ENCODE measurements at regions not wholly inside any gene's neighbourhood (a gene's known extent, or its start where the extent isn't known, plus 50 kb on each side); places are given as distances from the start of the nearest gene placed in this dataset.

DNA sequence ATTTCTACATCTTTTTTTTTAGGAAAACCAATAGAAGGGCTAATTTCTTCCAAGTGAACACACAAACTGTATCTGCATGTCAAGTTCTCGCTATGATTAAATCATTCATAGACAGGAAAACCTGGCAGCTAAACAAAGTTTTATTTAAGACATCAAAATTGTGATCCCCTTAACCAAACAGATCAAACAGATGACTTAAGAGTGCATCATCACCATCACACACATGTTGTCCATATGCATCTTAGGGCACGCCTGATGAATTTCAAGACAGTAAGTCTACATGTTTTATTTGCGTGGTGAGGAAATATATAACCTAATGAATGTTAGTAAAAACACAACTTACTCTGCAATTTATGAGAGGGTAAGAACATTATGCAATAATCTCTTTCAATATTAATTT lies 317.0 kb upstream of the ANXA10 start:
- H3K9me3 ChIP-seq (ENCODE audit: control insufficient read depth, low read depth, low read length): no peaks in the 10 kb centered on the region
- no peak overlapping the region for H3K27ac ChIP-seq (ENCODE audit: low read length)
- H3K36me3 ChIP-seq (ENCODE audit: control insufficient read depth, low read depth, low read length): no peaks in the 10 kb centered on the region
- no peaks in the 10 kb centered on the region for H3K4me1 ChIP-seq (ENCODE audit: control insufficient read depth, low read depth, low read length)
- H3K27me3 ChIP-seq (ENCODE audit: control insufficient read depth, insufficient read depth, low read length): no peaks in the 10 kb centered on the region
- H3K4me3 ChIP-seq (ENCODE audit: low read length): no peak overlapping the region
- H3K9ac ChIP-seq (ENCODE audit: low read length): no peak overlapping the region

DNA sequence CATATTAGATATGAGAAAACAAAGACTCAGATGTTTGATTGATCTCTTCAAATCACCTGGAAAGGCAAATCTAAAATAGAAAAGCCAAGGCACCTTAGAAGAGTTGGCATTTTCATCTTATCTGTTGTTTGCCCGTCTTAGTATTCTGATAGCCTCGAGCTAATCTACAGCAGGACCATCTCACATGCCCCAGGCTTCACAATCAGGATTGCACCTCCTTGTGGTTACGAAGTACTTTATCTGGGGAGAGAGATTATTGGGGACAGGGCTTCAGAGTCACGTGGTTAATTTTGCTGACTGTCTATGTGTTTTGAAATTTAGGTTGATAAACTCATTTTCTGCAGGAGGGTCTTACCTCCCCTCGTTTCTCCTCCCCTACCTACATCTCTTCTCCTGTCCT lies 313.1 kb upstream of the ANXA10 start:
- H3K4me3 ChIP-seq (ENCODE audit: low read length): no peak overlapping the region

DNA sequence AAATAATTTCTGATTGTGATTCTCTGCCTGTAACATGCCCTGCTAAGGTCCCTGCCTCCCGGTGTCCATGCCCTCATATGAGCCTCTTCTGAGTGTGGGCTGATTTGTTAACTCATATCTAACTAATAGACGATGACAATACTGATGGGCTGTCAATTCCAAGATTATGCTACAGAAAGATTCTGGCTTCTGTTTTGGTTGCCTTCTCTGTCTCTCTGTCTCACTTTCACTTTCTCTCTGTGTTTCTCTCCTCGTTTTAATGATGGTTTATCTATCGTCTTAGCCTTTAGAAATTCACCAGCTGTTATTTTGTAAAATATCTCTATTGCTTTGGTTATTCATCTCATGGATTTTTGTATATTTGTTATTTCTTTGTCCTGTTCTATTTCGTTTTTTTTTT lies 312.5 kb upstream of the ANXA10 start:
- H3K36me3 ChIP-seq (ENCODE audit: control insufficient read depth, low read depth, low read length): no peaks in the 10 kb centered on the region
- peaks cover 2% of the 10 kb centered on the region for H3K4me1 ChIP-seq (ENCODE audit: control insufficient read depth, low read depth, low read length)
- no peaks in the 10 kb centered on the region for H3K9me3 ChIP-seq (ENCODE audit: control insufficient read depth, low read depth, low read length)
- H3K9ac ChIP-seq (ENCODE audit: low read length): no peak overlapping the region
- H3K27ac ChIP-seq (ENCODE audit: low read length): no peak overlapping the region
- H3K4me3 ChIP-seq (ENCODE audit: low read length): no peak overlapping the region
- H3K27me3 ChIP-seq (ENCODE audit: control insufficient read depth, insufficient read depth, low read length): no peaks in the 10 kb centered on the region

More for the DNA sequence above, 313.1 kb upstream of the ANXA10 start:
- Histone ChIP-seq H3K4me1 (ENCODE audit: control insufficient read depth, low read depth, low read length) (no peaks in the 10 kb centered on the region), H3K9me3 (ENCODE audit: control insufficient read depth, low read depth, low read length) (no peaks in the 10 kb centered on the region), H3K36me3 (ENCODE audit: control insufficient read depth, low read depth, low read length) (no peaks in the 10 kb centered on the region), H3K9ac (ENCODE audit: low read length) (no peak overlapping the region), H3K27ac (ENCODE audit: low read length) (no peak overlapping the region), H3K27me3 (ENCODE audit: control insufficient read depth, insufficient read depth, low read length) (no peaks in the 10 kb centered on the region)

DNA sequence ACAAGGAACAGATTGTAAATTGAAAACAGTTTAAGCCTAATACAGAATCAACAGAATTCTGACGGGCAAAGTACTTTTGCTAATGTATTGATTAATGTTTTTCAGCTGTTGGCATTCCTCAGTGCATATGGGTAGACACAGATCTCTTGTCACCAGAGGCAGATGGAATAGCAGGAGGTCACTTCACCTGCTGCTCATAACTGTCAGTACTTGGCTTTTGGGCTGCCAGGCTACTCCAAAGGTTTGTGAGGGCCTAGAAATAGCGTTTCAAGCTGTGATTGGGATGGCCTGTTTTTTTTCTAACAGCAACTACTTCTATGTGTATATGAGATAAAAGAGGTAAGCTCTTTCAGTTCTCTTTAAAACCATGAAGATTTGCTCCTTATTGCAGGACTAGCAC lies 307.5 kb upstream of the ANXA10 start:
- H3K27me3 ChIP-seq (ENCODE audit: control insufficient read depth, insufficient read depth, low read length): no peaks in the 10 kb centered on the region
- no peak overlapping the region for H3K27ac ChIP-seq (ENCODE audit: low read length)
- H3K4me3 ChIP-seq (ENCODE audit: low read length): no peak overlapping the region
- no peaks in the 10 kb centered on the region for H3K9me3 ChIP-seq (ENCODE audit: control insufficient read depth, low read depth, low read length)
- H3K9ac ChIP-seq (ENCODE audit: low read length): no peak overlapping the region
- H3K4me1 ChIP-seq (ENCODE audit: control insufficient read depth, low read depth, low read length): peaks cover 11% of the 10 kb centered on the region
- H3K36me3 ChIP-seq (ENCODE audit: control insufficient read depth, low read depth, low read length): no peaks in the 10 kb centered on the region

DNA sequence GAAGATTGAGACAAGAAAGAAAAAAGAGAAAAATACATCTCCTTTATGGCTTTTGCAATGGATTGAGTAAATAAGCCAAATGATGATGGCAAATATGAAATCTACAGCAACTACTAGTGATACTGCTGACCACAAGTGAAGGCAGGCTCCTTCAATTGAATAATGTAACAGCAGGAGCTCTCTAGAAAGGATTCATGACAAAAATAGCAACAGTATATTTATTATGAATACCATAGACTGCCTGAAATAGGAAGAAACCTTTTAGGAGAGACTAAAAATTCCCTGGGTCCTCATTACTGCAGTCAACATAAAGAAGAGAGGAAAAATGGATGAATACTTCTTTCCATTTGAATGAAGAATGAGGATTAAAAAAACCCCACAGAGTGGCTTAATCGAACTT lies 306.8 kb upstream of the ANXA10 start:
- H3K9ac ChIP-seq (ENCODE audit: low read length): no peak overlapping the region
- H3K36me3 ChIP-seq (ENCODE audit: control insufficient read depth, low read depth, low read length): no peaks in the 10 kb centered on the region
- no peaks in the 10 kb centered on the region for H3K9me3 ChIP-seq (ENCODE audit: control insufficient read depth, low read depth, low read length)
- H3K27ac ChIP-seq (ENCODE audit: low read length): no peak overlapping the region
- peaks cover 11% of the 10 kb centered on the region for H3K4me1 ChIP-seq (ENCODE audit: control insufficient read depth, low read depth, low read length)
- H3K27me3 ChIP-seq (ENCODE audit: control insufficient read depth, insufficient read depth, low read length): no peaks in the 10 kb centered on the region
- no peak overlapping the region for H3K4me3 ChIP-seq (ENCODE audit: low read length)

DNA sequence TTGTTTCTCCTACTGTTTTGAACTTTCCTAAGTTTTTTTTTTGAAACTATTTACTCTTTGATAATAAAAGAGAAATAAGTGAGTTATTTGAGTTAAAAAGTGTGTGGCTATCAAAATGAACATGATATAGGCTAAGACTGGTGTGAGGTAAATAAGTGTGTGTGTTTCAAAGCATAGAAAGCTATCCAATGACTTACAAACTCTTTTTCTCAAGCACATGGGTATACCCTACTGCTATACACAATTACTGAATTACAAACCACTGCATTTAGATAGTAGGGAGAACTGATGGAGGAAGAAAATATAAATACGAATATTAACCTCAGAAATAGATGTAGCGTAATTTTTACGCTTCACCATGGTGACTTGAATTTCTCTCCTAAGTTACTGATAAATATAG lies 305.8 kb upstream of the ANXA10 start:
- Histone ChIP-seq H3K9me3 (ENCODE audit: control insufficient read depth, low read depth, low read length) (no peaks in the 10 kb centered on the region), H3K36me3 (ENCODE audit: control insufficient read depth, low read depth, low read length) (no peaks in the 10 kb centered on the region), H3K4me1 (ENCODE audit: control insufficient read depth, low read depth, low read length) (peaks cover 11% of the 10 kb centered on the region), H3K9ac (ENCODE audit: low read length) (no peak overlapping the region), H3K4me3 (ENCODE audit: low read length) (no peak overlapping the region), H3K27ac (ENCODE audit: low read length) (no peak overlapping the region), H3K27me3 (ENCODE audit: control insufficient read depth, insufficient read depth, low read length) (no peaks in the 10 kb centered on the region)

DNA sequence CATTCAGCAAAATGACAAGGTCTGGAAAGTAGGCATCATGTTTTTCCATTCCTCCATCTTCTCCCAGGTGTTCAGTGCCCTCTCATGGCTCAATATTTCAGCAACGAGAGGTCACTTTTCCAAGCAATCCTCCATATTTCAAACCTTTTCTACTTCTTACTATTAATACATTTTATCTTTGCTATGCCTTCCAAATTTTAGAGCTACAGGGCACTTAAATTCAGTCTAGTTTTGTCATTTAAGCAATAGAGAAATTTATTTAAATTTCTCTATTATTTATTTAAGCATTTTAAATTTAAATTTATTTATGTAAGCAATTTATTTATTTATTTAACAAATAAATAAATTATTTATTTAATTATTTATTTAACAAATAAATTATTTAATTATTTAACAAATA lies 305.1 kb upstream of the ANXA10 start:
- H3K27me3 ChIP-seq (ENCODE audit: control insufficient read depth, insufficient read depth, low read length): no peaks in the 10 kb centered on the region

DNA sequence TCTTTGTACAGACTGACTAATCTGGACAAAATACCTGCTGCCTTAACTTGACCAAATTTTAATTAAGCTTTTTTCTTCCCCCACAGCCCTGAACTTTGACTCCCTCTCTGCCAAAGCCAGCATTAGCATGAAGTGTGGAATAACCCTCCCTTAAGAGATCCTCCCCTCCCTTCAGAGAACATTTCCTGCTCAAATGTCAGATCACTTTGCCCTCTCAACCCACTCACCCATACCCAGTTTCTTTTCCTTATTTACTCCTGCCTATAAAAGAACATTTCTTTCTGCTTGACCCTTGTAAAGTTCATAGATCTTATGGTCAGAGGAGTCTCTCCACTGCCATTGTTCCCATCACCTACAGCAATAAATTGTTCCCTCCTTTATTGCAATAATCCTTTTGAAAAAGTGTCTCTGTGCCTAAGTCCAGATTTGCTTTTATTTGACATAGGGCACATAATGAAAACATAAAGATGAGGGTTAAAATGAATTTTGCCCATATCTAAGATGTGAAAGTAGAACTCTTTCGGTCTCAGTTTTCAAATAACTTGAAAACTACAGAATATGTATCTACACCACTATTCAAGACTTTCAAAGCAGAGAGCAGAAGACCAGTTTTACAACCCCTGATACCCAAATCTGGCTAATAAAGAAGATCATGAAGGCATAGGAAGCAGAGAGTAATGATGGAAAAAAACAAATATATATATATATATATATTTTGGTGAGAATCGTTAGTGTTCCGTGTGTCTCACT lies 289.7 kb upstream of the ANXA10 start:
- Histone ChIP-seq H3K9me3 (ENCODE audit: control insufficient read depth, low read depth, low read length) (no peaks in the 10 kb centered on the region), H3K4me1 (ENCODE audit: control insufficient read depth, low read depth, low read length) (no peaks in the 10 kb centered on the region), H3K9ac (ENCODE audit: low read length) (no peak overlapping the region), H3K27ac (ENCODE audit: low read length) (no peak overlapping the region), H3K27me3 (ENCODE audit: control insufficient read depth, insufficient read depth, low read length) (no peaks in the 10 kb centered on the region), H3K36me3 (ENCODE audit: control insufficient read depth, low read depth, low read length) (no peaks in the 10 kb centered on the region), H3K4me3 (ENCODE audit: low read length) (no peak overlapping the region)

More for the DNA sequence above, 305.1 kb upstream of the ANXA10 start:
- no peak overlapping the region for H3K27ac ChIP-seq (ENCODE audit: low read length)
- H3K4me3 ChIP-seq (ENCODE audit: low read length): no peak overlapping the region
- H3K9me3 ChIP-seq (ENCODE audit: control insufficient read depth, low read depth, low read length): no peaks in the 10 kb centered on the region
- no peaks in the 10 kb centered on the region for H3K36me3 ChIP-seq (ENCODE audit: control insufficient read depth, low read depth, low read length)
- H3K4me1 ChIP-seq (ENCODE audit: control insufficient read depth, low read depth, low read length): peaks cover 11% of the 10 kb centered on the region
- no peak overlapping the region for H3K9ac ChIP-seq (ENCODE audit: low read length)

DNA sequence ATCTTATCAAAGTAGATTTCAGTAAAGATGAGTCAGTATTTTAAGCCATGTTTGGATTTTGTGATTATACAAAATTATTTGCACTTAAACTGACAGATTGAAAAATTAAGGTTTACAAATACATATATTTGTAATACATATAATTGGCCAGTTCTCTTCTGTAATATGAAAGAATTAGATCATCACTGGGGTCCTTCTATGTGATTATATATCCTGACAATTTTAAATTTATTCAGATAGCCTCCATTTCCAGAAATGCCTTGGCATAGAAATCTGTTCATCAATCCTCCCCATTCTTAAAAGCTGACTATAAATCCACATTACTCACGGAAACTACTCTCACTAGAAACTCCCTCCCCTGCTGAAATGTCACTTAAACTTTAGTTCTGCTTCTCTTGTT lies 280.4 kb upstream of the ANXA10 start:
- Histone ChIP-seq H3K36me3 (ENCODE audit: control insufficient read depth, low read depth, low read length) (no peaks in the 10 kb centered on the region), H3K27ac (ENCODE audit: low read length) (no peak overlapping the region), H3K27me3 (ENCODE audit: control insufficient read depth, insufficient read depth, low read length) (no peaks in the 10 kb centered on the region), H3K4me1 (ENCODE audit: control insufficient read depth, low read depth, low read length) (no peaks in the 10 kb centered on the region), H3K9ac (ENCODE audit: low read length) (no peak overlapping the region), H3K4me3 (ENCODE audit: low read length) (no peak overlapping the region), H3K9me3 (ENCODE audit: control insufficient read depth, low read depth, low read length) (no peaks in the 10 kb centered on the region)

DNA sequence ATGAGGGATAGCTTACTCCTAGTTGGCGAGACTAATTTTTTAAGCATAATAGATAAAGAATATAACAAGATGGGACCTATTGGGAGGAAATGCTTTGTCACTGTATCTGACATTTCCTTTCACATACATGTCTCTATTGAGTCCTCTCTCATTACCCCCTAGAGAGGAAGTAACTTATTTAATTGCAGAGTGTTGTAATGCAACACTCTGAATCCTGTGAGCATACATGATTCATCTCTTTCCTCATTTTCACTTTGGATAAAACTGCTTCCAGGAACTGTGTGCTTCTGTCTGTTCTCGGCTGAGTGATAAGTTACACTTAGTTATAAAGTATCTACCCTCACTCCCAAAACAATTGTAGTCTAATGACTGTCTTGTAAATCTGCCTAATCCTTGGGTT lies 266.1 kb upstream of the ANXA10 start:
- Histone ChIP-seq H3K9me3 (ENCODE audit: control insufficient read depth, low read depth, low read length) (no peaks in the 10 kb centered on the region), H3K36me3 (ENCODE audit: control insufficient read depth, low read depth, low read length) (no peaks in the 10 kb centered on the region), H3K4me1 (ENCODE audit: control insufficient read depth, low read depth, low read length) (peaks cover 30% of the 10 kb centered on the region), H3K9ac (ENCODE audit: low read length) (no peak overlapping the region), H3K27me3 (ENCODE audit: control insufficient read depth, insufficient read depth, low read length) (no peaks in the 10 kb centered on the region), H3K4me3 (ENCODE audit: low read length) (no peak overlapping the region), H3K27ac (ENCODE audit: low read length) (no peak overlapping the region)

DNA sequence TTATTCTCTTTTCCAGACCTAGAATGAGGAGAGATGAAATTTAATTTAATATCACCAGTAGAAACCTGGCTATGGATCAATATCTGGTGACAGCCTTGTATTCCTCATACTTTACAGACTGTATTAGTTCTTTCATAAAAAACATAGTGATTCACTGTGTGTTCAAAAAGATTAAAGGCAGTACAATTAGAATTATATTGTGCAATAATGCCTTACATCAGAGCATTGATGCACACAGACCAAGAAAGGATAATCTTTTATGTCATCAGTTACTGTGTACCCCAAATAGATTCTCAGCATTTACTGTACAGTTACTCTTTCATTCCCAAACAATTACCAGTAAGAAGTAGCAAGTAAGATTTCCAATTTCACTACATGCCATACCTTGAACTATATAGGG lies 260.5 kb upstream of the ANXA10 start:
- H3K27ac ChIP-seq (ENCODE audit: low read length): no peak overlapping the region

DNA sequence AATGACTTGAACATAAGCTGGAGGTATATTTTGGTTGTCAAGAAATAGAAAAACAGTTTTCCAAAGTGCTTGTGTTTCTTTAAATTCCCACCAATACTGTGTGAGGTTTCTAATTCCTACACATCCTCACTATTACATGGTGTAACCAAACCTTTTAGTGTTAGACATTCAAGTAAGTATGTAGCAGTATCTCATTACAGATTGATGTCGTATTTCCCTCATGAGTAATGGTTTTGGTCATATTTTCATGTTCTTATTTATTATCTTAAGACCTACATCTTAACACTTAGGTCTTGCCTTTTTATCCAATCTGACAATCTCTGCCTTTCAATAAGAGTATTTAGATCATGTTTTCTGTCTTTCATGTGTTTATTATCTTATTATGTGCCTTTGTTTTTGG lies 253.7 kb upstream of the ANXA10 start:
- Histone ChIP-seq H3K27ac (ENCODE audit: low read length) (no peak overlapping the region), H3K36me3 (ENCODE audit: control insufficient read depth, low read depth, low read length) (no peaks in the 10 kb centered on the region), H3K9me3 (ENCODE audit: control insufficient read depth, low read depth, low read length) (no peaks in the 10 kb centered on the region), H3K9ac (ENCODE audit: low read length) (no peak overlapping the region), H3K4me3 (ENCODE audit: low read length) (no peak overlapping the region), H3K4me1 (ENCODE audit: control insufficient read depth, low read depth, low read length) (no peaks in the 10 kb centered on the region), H3K27me3 (ENCODE audit: control insufficient read depth, insufficient read depth, low read length) (no peaks in the 10 kb centered on the region)

More for the DNA sequence above, 260.5 kb upstream of the ANXA10 start:
- H3K4me3 ChIP-seq (ENCODE audit: low read length): no peak overlapping the region
- H3K9me3 ChIP-seq (ENCODE audit: control insufficient read depth, low read depth, low read length): no peaks in the 10 kb centered on the region
- no peaks in the 10 kb centered on the region for H3K27me3 ChIP-seq (ENCODE audit: control insufficient read depth, insufficient read depth, low read length)
- H3K4me1 ChIP-seq (ENCODE audit: control insufficient read depth, low read depth, low read length): no peaks in the 10 kb centered on the region
- no peak overlapping the region for H3K9ac ChIP-seq (ENCODE audit: low read length)
- no peaks in the 10 kb centered on the region for H3K36me3 ChIP-seq (ENCODE audit: control insufficient read depth, low read depth, low read length)

Measured in iPS-18a (cell line).